ENCODE measurements at regions not wholly inside any gene's neighbourhood (a gene's known extent, or its start where the extent isn't known, plus 50 kb on each side); places are given as distances from the start of the nearest gene placed in this dataset.

GRCh38 chr1:21346365-21347071 lies 56.3 kb upstream of the ECE1 start (continued):
- no peak for TF ChIP-seq CTCF (IDR thresholded peaks at IDR 0.05; ENCODE audit: control extremely low read depth in 1 of 3, insufficient read depth in 1 of 3, low read depth in 1 of 3, low read length in 3 of 3)
- no peak for TF ChIP-seq POLR2AphosphoS5 (IDR thresholded peaks at IDR 0.05; ENCODE audit: low read depth, low read length)
- no peak for TF ChIP-seq NRF1 (IDR thresholded peaks at IDR 0.05; ENCODE audit: low read depth, low read length)
- no peak for TF ChIP-seq RXRA (IDR thresholded peaks at IDR 0.05; ENCODE audit: insufficient read depth, low read depth, low read length)
- no peak for TF ChIP-seq RNF2 (IDR thresholded peaks at IDR 0.05; ENCODE audit: borderline replicate concordance, low read depth, low read length, missing control alignments, poor library complexity, severe bottlenecking)
- no peak for TF ChIP-seq JUND (IDR thresholded peaks at IDR 0.05; ENCODE audit: low read length)
- TF ChIP-seq GABPA (IDR thresholded peaks at IDR 0.05; ENCODE audit: borderline replicate concordance, insufficient read depth, low read length): no peak
- no peak for TF ChIP-seq BACH1 (IDR thresholded peaks at IDR 0.05; ENCODE audit: low read length)

Data from H1 (cell line).